OCI-LY3 (cell line): ENCODE measurements at regions not wholly inside any gene's neighbourhood (a gene's known extent, or its start where the extent isn't known, plus 50 kb on each side); places are given as distances from the start of the nearest gene placed in this dataset.

Source experiments
- H2AFZ ChIP-seq: fragments of 200-600, 300-600 bp; shearing (Covaris generic); 2 replicates; pipeline ENCODE4 v1.6.0; 2014; ENCODE audit warnings: antibody characterized with exemption, low read depth, low read length
- H3K27ac ChIP-seq: fragments of 200-600, 300-600 bp; sonication (generic); 2 replicates; pipeline ENCODE4 v1.5.1; 2014; ENCODE audit warnings: mild to moderate bottlenecking, low read length, moderate library complexity, mixed read lengths
- H3K27me3 ChIP-seq: fragments of 200-600, 300-600 bp; sonication (generic); 2 replicates; pipeline ENCODE4 v1.6.1; 2014; ENCODE audit warnings: low read depth, low read length, mixed read lengths
- H3K36me3 ChIP-seq: fragments of 200-600, 300-600 bp; sonication (generic); replicated peaks from 2 replicates; pipeline ENCODE3; 2014; ENCODE audit warnings: low read depth, low read length, mixed read lengths
- H3K4me1 ChIP-seq: fragments of 300-600, 200-600 bp; sonication (generic); 2 replicates; pipeline ENCODE4 v1.6.1; 2014; ENCODE audit warnings: low read length, mixed read lengths
- H3K4me2 ChIP-seq: fragments of 200-600, 300-600 bp; sonication (generic); 2 replicates; pipeline ENCODE4 v1.6.1; 2014; ENCODE audit warnings: low read length, mixed read lengths
- H3K4me3 ChIP-seq: fragments of 300-600, 200-600 bp; sonication (generic); 2 replicates; pipeline ENCODE4 v1.5.1; 2014; ENCODE audit warnings: antibody characterized with exemption, mild to moderate bottlenecking, low read length, moderate library complexity
- H3K79me2 ChIP-seq: fragments of 300-600, 200-600 bp; shearing (Covaris generic); 2 replicates; pipeline ENCODE4 v1.6.1; 2014; ENCODE audit warnings: mild to moderate bottlenecking, low read length, mixed read lengths
- H3K9ac ChIP-seq: fragments of 300-600, 200-600 bp; shearing (Covaris generic); 2 replicates; pipeline ENCODE4 v1.6.0; 2014; ENCODE audit warnings: mild to moderate bottlenecking, low read length, moderate library complexity
- H3K9me3 ChIP-seq: fragments of 200-600, 300-600 bp; shearing (Covaris generic); 2 replicates; pipeline ENCODE4 v1.6.1; 2014; ENCODE audit warnings: low read length, mixed read lengths; ENCODE audit not compliant: insufficient read depth
- H4K20me1 ChIP-seq: fragments of 200-600, 300-600 bp; sonication (generic); 2 replicates; pipeline ENCODE4 v1.6.1; 2016; ENCODE audit warnings: low read length, mixed read lengths; ENCODE audit not compliant: insufficient read depth
- CTCF ChIP-seq: fragments of 200-600, 300-600 bp; sonication (generic); IDR thresholded peaks from 2 replicates; pipeline ENCODE4 v1.5.1; 2014; ENCODE audit warnings: antibody characterized with exemption, low read length, low read depth
- EZH2phosphoT487 ChIP-seq: fragments of 200-600 bp; shearing (Covaris generic); IDR thresholded peaks from 2 replicates; pipeline ENCODE4 v1.6.1; 2018; ENCODE audit warnings: antibody characterized with exemption, mixed run types, low read depth

GRCh38 chr1:208437401-208437800 is 193.2 kb upstream of the PLXNA2 start:
- no peak overlapping the region for H3K4me2 ChIP-seq
- no peaks in the 10 kb centered on the region for H3K4me1 ChIP-seq
- no peaks in the 10 kb centered on the region for H3K36me3 ChIP-seq
- peaks cover 36% of the 10 kb centered on the region; the same call in 1 of the 2 replicates for H3K27me3 ChIP-seq
- no peak overlapping the region for H3K27ac ChIP-seq
- TF ChIP-seq EZH2phosphoT487: no peak
- no peak for TF ChIP-seq CTCF
- no peaks in the 10 kb centered on the region for H4K20me1 ChIP-seq
- H3K4me3 ChIP-seq: no peak overlapping the region
- H3K9me3 ChIP-seq: no peaks in the 10 kb centered on the region
- H3K79me2 ChIP-seq: no peaks in the 10 kb centered on the region
- H2AFZ ChIP-seq: no peak overlapping the region
- no peak overlapping the region for H3K9ac ChIP-seq

GRCh38 chr1:208438112-208438699 is 194.0 kb upstream of the PLXNA2 start:
- Histone ChIP-seq H3K4me1 (no peaks in the 10 kb centered on the region), H3K9ac (no peak overlapping the region), H3K4me2 (no peak overlapping the region), H3K27me3 (peaks cover 30% of the 10 kb centered on the region; the same call in 1 of the 2 replicates), H2AFZ (no peak overlapping the region), H4K20me1 (no peaks in the 10 kb centered on the region), H3K27ac (no peak overlapping the region), H3K36me3 (no peaks in the 10 kb centered on the region), H3K9me3 (no peaks in the 10 kb centered on the region), H3K4me3 (no peak overlapping the region), H3K79me2 (no peaks in the 10 kb centered on the region)
- TF ChIP-seq CTCF (no peak), EZH2phosphoT487 (no peak)

- Histone ChIP-seq H3K4me2 (no peak overlapping the region), H3K9me3 (no peaks in the 10 kb centered on the region), H3K36me3 (no peaks in the 10 kb centered on the region), H3K4me3 (no peak overlapping the region), H3K27ac (no peak overlapping the region), H3K27me3 (peaks cover 41% of the 10 kb centered on the region), H3K4me1 (no peaks in the 10 kb centered on the region), H3K79me2 (no peaks in the 10 kb centered on the region), H2AFZ (no peak overlapping the region), H4K20me1 (no peaks in the 10 kb centered on the region), H3K9ac (no peak overlapping the region)
- TF ChIP-seq CTCF (no peak), EZH2phosphoT487 (no peak)
These were observed 201.6 kb upstream of the PLXNA2 start for GRCh38 chr1:208445758-208446203.

GRCh38 chr1:208446271-208446691 is 202.1 kb upstream of the PLXNA2 start:
- H2AFZ ChIP-seq: no peak overlapping the region
- no peak for TF ChIP-seq EZH2phosphoT487
- no peak for TF ChIP-seq CTCF
- H3K4me1 ChIP-seq: no peaks in the 10 kb centered on the region
- H3K4me3 ChIP-seq: no peak overlapping the region
- no peaks in the 10 kb centered on the region for H4K20me1 ChIP-seq
- H3K27ac ChIP-seq: no peak overlapping the region
- H3K9ac ChIP-seq: no peak overlapping the region
- H3K27me3 ChIP-seq: peaks cover 46% of the 10 kb centered on the region
- no peaks in the 10 kb centered on the region for H3K9me3 ChIP-seq
- H3K79me2 ChIP-seq: no peaks in the 10 kb centered on the region
- no peak overlapping the region for H3K4me2 ChIP-seq
- H3K36me3 ChIP-seq: no peaks in the 10 kb centered on the region
